ENCODE measurements at regions not wholly inside any gene's neighbourhood (a gene's known extent, or its start where the extent isn't known, plus 50 kb on each side); places are given as distances from the start of the nearest gene placed in this dataset.
"Not testable (repeated sequence)": the region's sequence is repeated elsewhere in the genome, so short reads cannot be mapped to it uniquely, and the experiment has no call there.

- H3K4me3 ChIP-seq (ENCODE audit: low read length): no peak overlapping the region
These were observed 78.8 kb downstream of the EOMES start for GRCh38 chr3:27643355-27643754.

GRCh38 chr3:27642796-27643195 lies 79.3 kb downstream of the EOMES start:
- Histone ChIP-seq H3K4me3 (ENCODE audit: low read length) (no peak overlapping the region), H3K27ac (ENCODE audit: low read depth, low read length) (no peak overlapping the region), H3K36me3 (ENCODE audit: insufficient read depth, low read length) (no peaks in the 10 kb centered on the region), H3K27me3 (ENCODE audit: insufficient read depth, low read length) (no peaks in the 10 kb centered on the region), H3K9me3 (ENCODE audit: insufficient read depth, low read depth, low read length) (no peaks in the 10 kb centered on the region), H3K4me1 (ENCODE audit: insufficient read depth, low read length) (peaks cover 3% of the 10 kb centered on the region; the same call in 1 of the 2 replicates), H3K9ac (ENCODE audit: low read depth, low read length) (no peak overlapping the region)
- WGBS: 89% methylated on average over 5 of the region's 5 CpGs

More at GRCh38 chr3:27643355-27643754, 78.8 kb downstream of the EOMES start:
- WGBS: 93% methylated on average over 2 of the region's 3 CpGs
- H3K27me3 ChIP-seq (ENCODE audit: insufficient read depth, low read length): no peaks in the 10 kb centered on the region
- no peaks in the 10 kb centered on the region for H3K36me3 ChIP-seq (ENCODE audit: insufficient read depth, low read length)
- no peaks in the 10 kb centered on the region for H3K4me1 ChIP-seq (ENCODE audit: insufficient read depth, low read length)
- H3K27ac ChIP-seq (ENCODE audit: low read depth, low read length): no peak overlapping the region
- H3K9ac ChIP-seq (ENCODE audit: low read depth, low read length): no peak overlapping the region
- H3K9me3 ChIP-seq (ENCODE audit: insufficient read depth, low read depth, low read length): no peaks in the 10 kb centered on the region

- Histone ChIP-seq H3K27ac (ENCODE audit: low read depth, low read length) (no peak overlapping the region), H3K4me1 (ENCODE audit: insufficient read depth, low read length) (peaks cover 5% of the 10 kb centered on the region; the same call in 1 of the 2 replicates), H3K4me3 (ENCODE audit: low read length) (no peak overlapping the region), H3K27me3 (ENCODE audit: insufficient read depth, low read length) (no peaks in the 10 kb centered on the region), H3K36me3 (ENCODE audit: insufficient read depth, low read length) (no peaks in the 10 kb centered on the region), H3K9me3 (ENCODE audit: insufficient read depth, low read depth, low read length) (no peaks in the 10 kb centered on the region), H3K9ac (ENCODE audit: low read depth, low read length) (no peak overlapping the region)
- WGBS: 90% methylated on average over 4 of the region's 5 CpGs
These were observed 80.1 kb downstream of the EOMES start for GRCh38 chr3:27641888-27642601.

- Histone ChIP-seq H3K9me3 (ENCODE audit: insufficient read depth, low read depth, low read length) (no peaks in the 10 kb centered on the region), H3K36me3 (ENCODE audit: insufficient read depth, low read length) (no peaks in the 10 kb centered on the region), H3K27me3 (ENCODE audit: insufficient read depth, low read length) (no peaks in the 10 kb centered on the region), H3K4me1 (ENCODE audit: insufficient read depth, low read length) (peaks cover 5% of the 10 kb centered on the region; the same call in 1 of the 2 replicates), H3K27ac (ENCODE audit: low read depth, low read length) (no peak overlapping the region), H3K4me3 (ENCODE audit: low read length) (no peak overlapping the region), H3K9ac (ENCODE audit: low read depth, low read length) (no peak overlapping the region)
- no CpG with 5 or more reads among the region's 1 CpG for WGBS
These were observed 80.8 kb downstream of the EOMES start for GRCh38 chr3:27641271-27641800.

GRCh38 chr3:27639271-27639670 lies 82.9 kb downstream of the EOMES start:
- Histone ChIP-seq H3K4me3 (ENCODE audit: low read length) (no peak overlapping the region), H3K9me3 (ENCODE audit: insufficient read depth, low read depth, low read length) (no peaks in the 10 kb centered on the region), H3K4me1 (ENCODE audit: insufficient read depth, low read length) (peaks cover 5% of the 10 kb centered on the region; the same call in 1 of the 2 replicates), H3K9ac (ENCODE audit: low read depth, low read length) (no peak overlapping the region), H3K36me3 (ENCODE audit: insufficient read depth, low read length) (no peaks in the 10 kb centered on the region), H3K27ac (ENCODE audit: low read depth, low read length) (no peak overlapping the region), H3K27me3 (ENCODE audit: insufficient read depth, low read length) (peaks cover 2% of the 10 kb centered on the region; the same call in 1 of the 2 replicates)
- 91% methylated on average over 2 of the region's 2 CpGs for WGBS

- Histone ChIP-seq H3K27me3 (ENCODE audit: insufficient read depth, low read length) (peaks cover 7% of the 10 kb centered on the region; the same call in 1 of the 2 replicates), H3K4me1 (ENCODE audit: insufficient read depth, low read length) (peaks cover 5% of the 10 kb centered on the region; the same call in 1 of the 2 replicates), H3K9ac (ENCODE audit: low read depth, low read length) (no peak overlapping the region), H3K4me3 (ENCODE audit: low read length) (no peak overlapping the region), H3K9me3 (ENCODE audit: insufficient read depth, low read depth, low read length) (no peaks in the 10 kb centered on the region), H3K27ac (ENCODE audit: low read depth, low read length) (no peak overlapping the region), H3K36me3 (ENCODE audit: insufficient read depth, low read length) (no peaks in the 10 kb centered on the region)
- WGBS: 96% methylated on average over 6 of the region's 6 CpGs
These were observed 83.5 kb downstream of the EOMES start for GRCh38 chr3:27638594-27638993.

GRCh38 chr3:27637346-27637995 lies 84.7 kb downstream of the EOMES start:
- H3K4me1 ChIP-seq (ENCODE audit: insufficient read depth, low read length): peaks cover 5% of the 10 kb centered on the region; the same call in 1 of the 2 replicates
- H3K9ac ChIP-seq (ENCODE audit: low read depth, low read length): no peak overlapping the region
- no peak overlapping the region for H3K27ac ChIP-seq (ENCODE audit: low read depth, low read length)
- H3K27me3 ChIP-seq (ENCODE audit: insufficient read depth, low read length): peaks cover 14% of the 10 kb centered on the region
- H3K36me3 ChIP-seq (ENCODE audit: insufficient read depth, low read length): no peaks in the 10 kb centered on the region
- no peaks in the 10 kb centered on the region for H3K9me3 ChIP-seq (ENCODE audit: insufficient read depth, low read depth, low read length)
- no peak overlapping the region for H3K4me3 ChIP-seq (ENCODE audit: low read length)
- WGBS: 86% methylated on average over 9 of the region's 9 CpGs

- H3K4me1 ChIP-seq (ENCODE audit: insufficient read depth, low read length); H3K27ac ChIP-seq (ENCODE audit: low read depth, low read length); H3K36me3 ChIP-seq (ENCODE audit: insufficient read depth, low read length); H3K9ac ChIP-seq (ENCODE audit: low read depth, low read length); H3K9me3 ChIP-seq (ENCODE audit: insufficient read depth, low read depth, low read length); H3K4me3 ChIP-seq (ENCODE audit: low read length): not testable (repeated sequence)
- peaks cover 14% of the 10 kb centered on the region for H3K27me3 ChIP-seq (ENCODE audit: insufficient read depth, low read length)
- 86% methylated on average over 5 of the region's 5 CpGs for WGBS
These were observed 87.1 kb downstream of the EOMES start for GRCh38 chr3:27635006-27635405.

GRCh38 chr3:27633224-27633545 lies 88.9 kb downstream of the EOMES start:
- Histone ChIP-seq H3K36me3 (ENCODE audit: insufficient read depth, low read length) (no peaks in the 10 kb centered on the region), H3K9me3 (ENCODE audit: insufficient read depth, low read depth, low read length) (no peaks in the 10 kb centered on the region), H3K4me3 (ENCODE audit: low read length) (peak overlapping the region; percentile 66), H3K9ac (ENCODE audit: low read depth, low read length) (peak overlapping the region; percentile 75), H3K27ac (ENCODE audit: low read depth, low read length) (no peak overlapping the region), H3K4me1 (ENCODE audit: insufficient read depth, low read length) (peaks cover 5% of the 10 kb centered on the region; the same call in 1 of the 2 replicates), H3K27me3 (ENCODE audit: insufficient read depth, low read length) (peaks cover 14% of the 10 kb centered on the region)
- 71% methylated on average over 6 of the region's 6 CpGs for WGBS

GRCh38 chr3:27632431-27633223 lies 89.5 kb downstream of the EOMES start:
- H3K27me3 ChIP-seq (ENCODE audit: insufficient read depth, low read length): peaks cover 14% of the 10 kb centered on the region
- H3K4me1 ChIP-seq (ENCODE audit: insufficient read depth, low read length): 0 out of 2 replicates have a peak, but pooled peaks cover under 1% of the 10 kb centered on the region
- H3K9me3 ChIP-seq (ENCODE audit: insufficient read depth, low read depth, low read length): no peaks in the 10 kb centered on the region
- H3K27ac ChIP-seq (ENCODE audit: low read depth, low read length): no peak overlapping the region
- peak overlapping the region; percentile 75 for H3K9ac ChIP-seq (ENCODE audit: low read depth, low read length)
- no peaks in the 10 kb centered on the region for H3K36me3 ChIP-seq (ENCODE audit: insufficient read depth, low read length)
- peak overlapping the region; percentile 66 for H3K4me3 ChIP-seq (ENCODE audit: low read length)
- 57% methylated on average over 66 of the region's 66 CpGs for WGBS

GRCh38 chr3:27630885-27631284 lies 91.2 kb downstream of the EOMES start:
- H3K27ac ChIP-seq (ENCODE audit: low read depth, low read length): no peak overlapping the region
- H3K4me1 ChIP-seq (ENCODE audit: insufficient read depth, low read length): no peaks in the 10 kb centered on the region
- 98% methylated on average over 2 of the region's 4 CpGs for WGBS

More at GRCh38 chr3:27630885-27631284, 91.2 kb downstream of the EOMES start:
- Histone ChIP-seq H3K9ac (ENCODE audit: low read depth, low read length) (no peak overlapping the region), H3K27me3 (ENCODE audit: insufficient read depth, low read length) (peaks cover 14% of the 10 kb centered on the region), H3K36me3 (ENCODE audit: insufficient read depth, low read length) (no peaks in the 10 kb centered on the region), H3K4me3 (ENCODE audit: low read length) (no peak overlapping the region), H3K9me3 (ENCODE audit: insufficient read depth, low read depth, low read length) (no peaks in the 10 kb centered on the region)

Data from HUES64 (cell line).